ENCODE measurements at regions not wholly inside any gene's neighbourhood (a gene's known extent, or its start where the extent isn't known, plus 50 kb on each side); places are given as distances from the start of the nearest gene placed in this dataset.

- DNase-seq = no peak
- Histone ChIP-seq H3K79me2 (ENCODE audit: insufficient read depth, low read length) (no peaks in the 10 kb centered on the region), H3K14ac (ENCODE audit: insufficient read depth, low read length) (no peak overlapping the region), H2BK120ac (ENCODE audit: low read depth, low read length, poor library complexity, severe bottlenecking) (no peak overlapping the region), H3K23ac (ENCODE audit: insufficient read length, low read depth, low read length) (no peak overlapping the region), H3K56ac (ENCODE audit: insufficient read length, low read depth, low read length) (no peak overlapping the region), H4K8ac (replicated peaks; ENCODE audit: insufficient read length, low read depth, low read length) (no peak overlapping the region), H2AK5ac (ENCODE audit: insufficient read length, low read length) (no peak overlapping the region), H4K91ac (ENCODE audit: insufficient read length, low read depth, low read length) (no peak overlapping the region), H2BK12ac (ENCODE audit: insufficient read length, low read depth, low read length) (no peak overlapping the region), H3K4me2 (ENCODE audit: insufficient read depth, insufficient read length, low read length) (no peak overlapping the region), H3K27me3 (ENCODE audit: insufficient read depth, low read length) (no peaks in the 10 kb centered on the region), H3K9ac (ENCODE audit: extremely low read depth, insufficient read length, low read length) (no peak overlapping the region), H4K5ac (ENCODE audit: insufficient read length, low read depth, low read length) (no peak overlapping the region), H2BK15ac (ENCODE audit: low read depth, low read length) (no peak overlapping the region), H3T11ph (ENCODE audit: low read length) (no peak overlapping the region), H3K18ac (ENCODE audit: insufficient read length, low read depth, low read length) (no peak overlapping the region), H3K23me2 (ENCODE audit: insufficient read length, low read depth, low read length, poor library complexity, severe bottlenecking) (no peaks in the 10 kb centered on the region), H3K4me1 (ENCODE audit: insufficient read depth, low read length) (no peaks in the 10 kb centered on the region), H2BK5ac (ENCODE audit: insufficient read length, low read length) (no peak overlapping the region), H3K4ac (ENCODE audit: low read depth, low read length) (no peak overlapping the region), H2BK20ac (ENCODE audit: low read depth, low read length, poor library complexity, severe bottlenecking) (no peak overlapping the region), H3K9me3 (ENCODE audit: control insufficient read depth, low read depth, low read length) (no peaks in the 10 kb centered on the region), H4K20me1 (ENCODE audit: control insufficient read depth, insufficient read depth, insufficient read length) (no peaks in the 10 kb centered on the region), H3K27ac (ENCODE audit: insufficient read length, low read depth, low read length) (no peak overlapping the region), H3K79me1 (ENCODE audit: insufficient read depth, low read depth, low read length, poor library complexity, severe bottlenecking) (no peaks in the 10 kb centered on the region), H2AFZ (ENCODE audit: low read length) (no peak overlapping the region)
- H3K9me3 Mint-ChIP-seq = peaks cover 4 to 6% of the 10 kb centered on the region in 2 experiments; a peak in 3 of 5 replicates
- H3K4me1 Mint-ChIP-seq = peaks cover 4 to 6% of the 10 kb centered on the region in 2 experiments
- no peak for TF ChIP-seq CTCF (conservative IDR thresholded peaks at IDR 0.05)
- no peak overlapping the region for H3K27ac Mint-ChIP-seq
- H3K27me3 Mint-ChIP-seq (ENCODE audit: low read depth) = peaks cover 14% of the 10 kb centered on the region
- H3K36me3 Mint-ChIP-seq (ENCODE audit: insufficient read depth in 1 of 3, low read depth in 3 of 3) = no peaks in the 10 kb centered on the region; a peak in 1 of 7 replicates
- WGBS (ENCODE audit: extremely low coverage, insufficient read length, low lambda C conversion rate) = no CpG with 5 or more reads among the region's 3 CpGs
- H3K4me3 Mint-ChIP-seq = no peak overlapping the region
These were observed 209.8 kb downstream of the TFAP2A start for GRCh38 chr6:10205120-10205519.

Data from H9 (cell line).